Upper lobe of left lung (tissue), 4 donors: ENCODE measurements at regions not wholly inside any gene's neighbourhood (a gene's known extent, or its start where the extent isn't known, plus 50 kb on each side); places are given as distances from the start of the nearest gene placed in this dataset.

ENCODE experiments used
- EP300 ChIP-seq, 4 donors: sonication (generic); formaldehyde crosslinking; IDR thresholded peaks; one replicate each; pipeline ENCODE4 v1.5.1; 2017; ENCODE audit warnings: antibody characterized with exemption in 4 of 4, control low read depth in 2 of 4
- POLR2A ChIP-seq, 4 donors: fragments of 450-650 bp; IDR thresholded peaks; one replicate each; pipeline ENCODE4 v1.5.1; 2016 to 2017; ENCODE audit warnings: antibody characterized with exemption in 4 of 4, mild to moderate bottlenecking in 2 of 4
- TF ChIP-seq, protein P1 (sequence below), 6 experiments: fragments of 450-650 bp in 4 of 6; fragments of 200-600 bp in 2 of 6; sonication (generic) in 2 of 6; IDR thresholded peaks; one replicate each; pipeline ENCODE4 v1.5.1; 2016 to 2019; ENCODE audit warnings: antibody characterized with exemption in 6 of 6

DNA sequence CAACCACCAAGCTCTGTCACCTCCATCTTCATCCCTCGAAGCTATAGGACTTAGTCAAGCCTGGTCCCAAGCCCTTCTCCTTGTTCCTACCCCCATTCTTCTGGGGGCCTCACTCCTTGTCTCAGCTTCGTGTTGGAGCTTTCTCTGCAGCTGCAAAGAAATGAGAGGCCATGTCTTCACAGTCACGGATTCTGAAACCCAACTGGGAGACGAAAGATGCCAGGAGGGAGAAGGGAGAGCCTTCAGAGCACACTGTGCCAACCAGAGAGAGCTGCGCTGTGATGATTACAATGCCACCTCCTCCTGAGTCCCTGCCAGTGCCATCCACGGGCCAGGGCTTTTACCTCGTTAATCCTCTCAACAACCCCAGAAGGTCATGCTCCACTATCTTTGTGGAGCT lies 469.3 kb downstream of the TBC1D22A start:
- TF ChIP-seq, protein P1, sequence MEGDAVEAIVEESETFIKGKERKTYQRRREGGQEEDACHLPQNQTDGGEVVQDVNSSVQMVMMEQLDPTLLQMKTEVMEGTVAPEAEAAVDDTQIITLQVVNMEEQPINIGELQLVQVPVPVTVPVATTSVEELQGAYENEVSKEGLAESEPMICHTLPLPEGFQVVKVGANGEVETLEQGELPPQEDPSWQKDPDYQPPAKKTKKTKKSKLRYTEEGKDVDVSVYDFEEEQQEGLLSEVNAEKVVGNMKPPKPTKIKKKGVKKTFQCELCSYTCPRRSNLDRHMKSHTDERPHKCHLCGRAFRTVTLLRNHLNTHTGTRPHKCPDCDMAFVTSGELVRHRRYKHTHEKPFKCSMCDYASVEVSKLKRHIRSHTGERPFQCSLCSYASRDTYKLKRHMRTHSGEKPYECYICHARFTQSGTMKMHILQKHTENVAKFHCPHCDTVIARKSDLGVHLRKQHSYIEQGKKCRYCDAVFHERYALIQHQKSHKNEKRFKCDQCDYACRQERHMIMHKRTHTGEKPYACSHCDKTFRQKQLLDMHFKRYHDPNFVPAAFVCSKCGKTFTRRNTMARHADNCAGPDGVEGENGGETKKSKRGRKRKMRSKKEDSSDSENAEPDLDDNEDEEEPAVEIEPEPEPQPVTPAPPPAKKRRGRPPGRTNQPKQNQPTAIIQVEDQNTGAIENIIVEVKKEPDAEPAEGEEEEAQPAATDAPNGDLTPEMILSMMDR (IDR thresholded peaks at IDR 0.05) = no peak
- TF ChIP-seq EP300 (IDR thresholded peaks at IDR 0.05) (no peak), POLR2A (IDR thresholded peaks at IDR 0.05) (no peak)
